T47D (cell line): ENCODE measurements at regions not wholly inside any gene's neighbourhood (a gene's known extent, or its start where the extent isn't known, plus 50 kb on each side); places are given as distances from the start of the nearest gene placed in this dataset.

ENCODE experiments used
- DNase-seq, 2 experiments: peaks; one replicate each; pipeline versions ENCODE4 v3.0.0 to v3.0.0-alpha.2; 2011 to 2012; ENCODE audit warnings: low read depth in 1 of 2, low spot score in 1 of 2
- JUND ChIP-seq: IDR thresholded peaks from 2 replicates; pipeline ENCODE4 v1.6.1; 2012; ENCODE audit warnings: low read depth
- in situ Hi-C: cut with HindIII; loops from 2 replicates; pipeline ENCODE4 v1.10.0; 2016; ENCODE audit warnings: low sequenced_read_pairs, low pct_unique_long_range_greater_than_20kb

- in situ Hi-C loops, result no loop called here
These were observed 95.1 kb upstream of the TMEM170B start for GRCh38 chr6:11442495-11442894.

DNA sequence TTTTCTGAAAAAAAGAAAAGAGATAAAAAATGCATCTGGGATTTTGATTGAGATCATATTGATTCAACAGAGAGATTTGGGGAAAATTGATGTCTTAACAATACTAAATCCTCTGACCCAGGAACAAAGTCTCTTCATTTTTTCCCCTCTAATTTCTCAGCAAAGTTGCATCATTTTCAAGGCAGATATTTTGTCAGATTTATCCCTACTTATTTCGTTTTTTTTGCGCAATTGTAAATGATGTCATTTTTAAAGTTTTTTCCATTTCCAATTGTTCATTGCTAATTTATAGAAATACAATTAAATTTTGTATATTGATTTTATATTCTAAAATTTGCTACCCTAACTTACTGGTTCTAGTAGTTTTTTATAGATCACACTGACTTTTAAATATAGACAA, 97.7 kb upstream of the TMEM170B start:
- no peak for TF ChIP-seq JUND
- no peak for DNase-seq
- in situ Hi-C loops, result no loop called here

More at GRCh38 chr6:11442495-11442894, 95.1 kb upstream of the TMEM170B start:
- DNase-seq, result no peak
- TF ChIP-seq JUND, result no peak

GRCh38 chr6:11439017-11439420, 98.5 kb upstream of the TMEM170B start:
- no peak for DNase-seq
- no peak for TF ChIP-seq JUND
- in situ Hi-C loops, result no loop called here

DNA sequence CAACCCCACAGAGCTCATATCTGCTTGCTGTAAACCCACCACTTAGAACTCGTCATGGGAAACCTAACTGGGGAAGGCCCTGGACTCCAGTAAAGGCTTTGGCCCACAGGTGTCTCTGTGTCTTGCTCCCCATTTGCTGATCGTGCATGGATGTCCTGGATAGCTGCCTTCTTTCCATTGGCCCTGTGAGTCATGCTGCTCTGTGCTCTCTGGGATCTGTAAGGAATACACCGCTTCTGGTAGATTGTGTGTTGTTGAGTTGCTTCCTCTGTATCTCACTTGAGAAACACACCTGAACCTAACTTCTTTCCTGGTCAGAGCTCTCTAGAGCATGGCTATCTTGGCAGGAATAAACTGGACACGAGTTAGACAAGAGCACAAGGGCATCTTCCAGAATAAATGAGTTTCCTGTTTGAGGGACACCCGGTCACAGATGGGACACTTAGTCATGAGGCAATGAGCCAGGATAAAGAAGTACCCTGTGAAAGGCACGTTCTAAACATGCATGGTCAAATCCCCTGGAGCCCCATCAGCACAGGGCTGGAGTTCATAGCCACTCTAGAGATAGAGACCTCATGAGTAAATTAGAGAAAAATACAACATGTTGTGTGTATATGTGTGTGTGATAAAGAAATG, 99.6 kb upstream of the TMEM170B start:
- TF ChIP-seq JUND, result no peak
- DNase-seq, result no peak

GRCh38 chr6:11436508-11437096, 100.9 kb upstream of the TMEM170B start:
- no peak for TF ChIP-seq JUND
- DNase-seq, result no peak
- in situ Hi-C loops, result no loop called here

More for the DNA sequence above, 99.6 kb upstream of the TMEM170B start:
- in situ Hi-C loops, result no loop called here

GRCh38 chr6:11434565-11435326, 102.8 kb upstream of the TMEM170B start:
- DNase-seq, result peak; percentile 32 to 61
- in situ Hi-C loops, result no loop called here
- no peak for TF ChIP-seq JUND

GRCh38 chr6:11433860-11434259, 103.7 kb upstream of the TMEM170B start:
- DNase-seq, result no peak
- in situ Hi-C loops, result no loop called here
- TF ChIP-seq JUND, result no peak

GRCh38 chr6:11432713-11433450, 104.7 kb upstream of the TMEM170B start:
- TF ChIP-seq JUND, result no peak
- in situ Hi-C loops, result no loop called here
- no peak for DNase-seq

GRCh38 chr6:11432091-11432490, 105.5 kb upstream of the TMEM170B start:
- in situ Hi-C loops, result no loop called here
- no peak for DNase-seq

GRCh38 chr6:11431455-11431937, 106.1 kb upstream of the TMEM170B start:
- no peak for DNase-seq
- in situ Hi-C loops, result no loop called here
- no peak for TF ChIP-seq JUND

More at GRCh38 chr6:11432091-11432490, 105.5 kb upstream of the TMEM170B start:
- TF ChIP-seq JUND, result no peak

DNA sequence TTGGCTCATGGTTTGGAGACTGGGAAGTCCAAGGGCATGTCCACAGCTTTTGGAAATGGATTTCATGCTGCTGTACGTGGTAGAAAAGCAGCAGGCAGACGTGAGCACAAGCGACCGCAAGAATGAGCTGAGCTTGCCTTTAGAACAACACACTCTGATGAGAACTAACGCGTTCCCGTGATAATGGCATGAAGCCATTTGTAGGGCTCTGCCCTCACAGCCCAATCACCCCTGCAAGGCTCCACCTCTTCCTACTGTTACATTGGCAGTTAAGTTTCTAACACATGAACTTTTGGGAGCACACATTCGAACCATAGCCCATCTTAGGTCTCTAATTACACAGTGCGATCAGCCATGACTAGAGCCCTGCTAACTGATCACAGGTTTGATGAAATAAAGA, 107.5 kb upstream of the TMEM170B start:
- TF ChIP-seq JUND, result no peak
- in situ Hi-C loops, result no loop called here
- no peak for DNase-seq

DNA sequence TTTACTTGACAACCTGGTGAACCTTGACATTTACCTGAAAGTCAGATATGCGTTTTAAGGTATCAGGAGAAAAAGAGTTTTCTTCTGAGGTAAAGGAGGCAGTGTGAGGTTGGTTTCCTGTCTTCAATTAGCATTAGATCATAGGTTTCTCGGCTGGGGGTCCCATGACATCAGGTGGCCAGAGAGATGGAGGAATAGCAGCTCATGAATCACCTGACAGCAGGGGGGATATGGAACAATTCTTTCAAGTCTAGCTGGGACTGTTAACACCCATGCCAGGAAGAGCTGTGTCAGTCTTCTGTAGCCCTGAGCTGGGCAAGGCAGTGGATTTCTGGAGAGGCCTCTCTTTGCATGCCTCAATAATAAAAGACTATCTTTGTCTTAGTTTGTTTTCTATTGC, 108.0 kb upstream of the TMEM170B start:
- in situ Hi-C loops, result no loop called here
- TF ChIP-seq JUND, result no peak
- DNase-seq, result no peak
